SK-N-SH treated with all-trans-retinoic acid at 6 μM for 48 hours (cell line): ENCODE measurements at regions not wholly inside any gene's neighbourhood (a gene's known extent, or its start where the extent isn't known, plus 50 kb on each side); places are given as distances from the start of the nearest gene placed in this dataset.

Experiments used
- ARNTL ChIP-seq: fragments of 450-650 bp; formaldehyde crosslinking; IDR thresholded peaks from 2 replicates; pipeline ENCODE4 v1.5.0; 2020; ENCODE audit warnings: low read depth, mild to moderate bottlenecking, moderate library complexity, borderline replicate concordance
- BACH2 ChIP-seq: fragments of 250-450 bp; sonication (Bioruptor Pico); IDR thresholded peaks from 2 replicates; pipeline ENCODE4 v1.9.0; 2021; ENCODE audit warnings: mild to moderate bottlenecking, borderline replicate concordance
- CSRNP3 ChIP-seq: fragments of 250-450 bp; sonication (Bioruptor Pico); IDR thresholded peaks from 2 replicates; pipeline ENCODE4 v1.5.1; 2021; ENCODE audit warnings: mild to moderate bottlenecking, moderate library complexity
- ESRRG ChIP-seq: fragments of 250-450 bp; sonication (Bioruptor Pico); IDR thresholded peaks from 2 replicates; pipeline ENCODE4 v1.6.1; 2021; ENCODE audit warnings: mild to moderate bottlenecking
- OSR1 ChIP-seq: fragments of 250-450 bp; sonication (Bioruptor Pico); IDR thresholded peaks from 2 replicates; pipeline ENCODE4 v1.8.0; 2022; ENCODE audit warnings: moderate library complexity, mild to moderate bottlenecking, inconsistent platforms
- PATZ1 ChIP-seq: fragments of 250-450 bp; sonication (Bioruptor Pico); IDR thresholded peaks from 2 replicates; pipeline ENCODE4 v1.8.0; 2020; ENCODE audit warnings: mild to moderate bottlenecking, moderate library complexity, borderline replicate concordance
- ZFP3 ChIP-seq: fragments of 250-450 bp; sonication (Bioruptor Pico); IDR thresholded peaks from 2 replicates; pipeline ENCODE4 v1.5.0; 2020; ENCODE audit warnings: mild to moderate bottlenecking, moderate library complexity
- ZFP30 ChIP-seq: fragments of 450-650 bp; formaldehyde crosslinking; IDR thresholded peaks from 2 replicates; pipeline ENCODE4 v1.5.0; 2022; ENCODE audit warnings: mild to moderate bottlenecking, moderate library complexity
- ZNF565 ChIP-seq: fragments of 450-650 bp; formaldehyde crosslinking; conservative IDR thresholded peaks from 2 replicates; pipeline ENCODE4 v1.5.0; 2020; ENCODE audit warnings: low read depth, mild to moderate bottlenecking, moderate library complexity

- no peak for TF ChIP-seq PATZ1 (CRISPR knock-in tag)
- TF ChIP-seq ZNF565 (CRISPR knock-in tag): no peak
- no peak for TF ChIP-seq BACH2 (CRISPR knock-in tag)
- no peak for TF ChIP-seq OSR1 (CRISPR knock-in tag)
- TF ChIP-seq ZFP30 (CRISPR knock-in tag): no peak
- TF ChIP-seq ARNTL: no peak
- no peak for TF ChIP-seq CSRNP3
- TF ChIP-seq ZFP3: no peak
- TF ChIP-seq ESRRG (CRISPR knock-in tag): no peak
Observed at GRCh38 chr3:197398286-197398878, 100.0 kb upstream of the DLG1 start.
